Psoas muscle (tissue), 7 donors: ENCODE measurements at regions not wholly inside any gene's neighbourhood (a gene's known extent, or its start where the extent isn't known, plus 50 kb on each side); places are given as distances from the start of the nearest gene placed in this dataset.
A peak's percentile ranks its signal among the peaks of the same experiment; 100 is the strongest.

Experiments
- ATAC-seq, 4 donors: fragments of 200-7000 bp; cut with Tn5 transposase; one replicate each; pipeline ENCODE4 v1.9.1; 2020; ENCODE audit warnings: moderate library complexity in 3 of 4, mild to moderate bottlenecking in 2 of 4
- DNase-seq, 2 donors: peaks; one replicate each; pipeline ENCODE4 v3.0.0-alpha.2; 2020
- H3K27ac ChIP-seq: fragments of 200-600 bp; one replicate; pipeline ENCODE4 v1.8.0; 2022
- H3K27me3 ChIP-seq, 3 donors: fragments of 200-600 bp in 1 of 3; one replicate each; pipeline versions ENCODE4 v1.6.1 to v1.8.0; 2013 to 2022; ENCODE audit warnings: low read length in 2 of 3, mild to moderate bottlenecking in 2 of 3, moderate library complexity in 1 of 3; ENCODE audit not compliant: insufficient read depth in 3 of 3
- H3K36me3 ChIP-seq, 2 donors: fragments of 200-600 bp in 1 of 2; one replicate each; pipeline versions ENCODE4 v1.6.1 to v1.8.0; 2013 to 2022; ENCODE audit warnings: low read depth in 1 of 2, mild to moderate bottlenecking in 1 of 2, moderate library complexity in 1 of 2; ENCODE audit not compliant: insufficient read depth in 1 of 2
- H3K4me1 ChIP-seq: fragments of 200-600 bp; one replicate; pipeline ENCODE4 v1.8.0; 2022
- H3K4me3 ChIP-seq: fragments of 200-600 bp; one replicate; pipeline ENCODE4 v1.8.0; 2022; ENCODE audit warnings: mild to moderate bottlenecking
- H3K9me3 ChIP-seq: fragments of 200-600 bp; one replicate; pipeline ENCODE4 v1.8.0; 2022
- WGBS, 3 donors: extraction: QIAGEN DNeasy Blood & Tissue Kit; methylation state at CpG; one replicate each; pipeline versions ENCODE4 v1.1.6 to v1.1.7; 2013; 5-methylcytosine and 5-hydroxymethylcytosine counted together
- intact Hi-C, 2 donors: fragments of 100-400 bp; cut with DNase I; formaldehyde crosslinking; loops; one replicate each; pipeline versions ENCODE4 v1.11.0 to v1.14.2; 2022
- TF ChIP-seq, protein P1 (sequence below): fragments of 200-600 bp; IDR thresholded peaks from one replicate; pipeline ENCODE4 v1.8.0; 2022; ENCODE audit warnings: antibody characterized with exemption
- donor health status: healthy with polysubstance abuse.
- donor health status: DM: no; HTN: no; CAD: no; lungs with moderate emphysema.
- donor health status: Bipolar disorder and iron deficiency.
- donor health status: healthy.
- donor health status: DM: yes; HTN: yes; CAD: no.
- donor health status: DM: no; HTN: no; CAD: no.
- donor health status: DM: yes; HTN: yes; CAD: no.

DNA sequence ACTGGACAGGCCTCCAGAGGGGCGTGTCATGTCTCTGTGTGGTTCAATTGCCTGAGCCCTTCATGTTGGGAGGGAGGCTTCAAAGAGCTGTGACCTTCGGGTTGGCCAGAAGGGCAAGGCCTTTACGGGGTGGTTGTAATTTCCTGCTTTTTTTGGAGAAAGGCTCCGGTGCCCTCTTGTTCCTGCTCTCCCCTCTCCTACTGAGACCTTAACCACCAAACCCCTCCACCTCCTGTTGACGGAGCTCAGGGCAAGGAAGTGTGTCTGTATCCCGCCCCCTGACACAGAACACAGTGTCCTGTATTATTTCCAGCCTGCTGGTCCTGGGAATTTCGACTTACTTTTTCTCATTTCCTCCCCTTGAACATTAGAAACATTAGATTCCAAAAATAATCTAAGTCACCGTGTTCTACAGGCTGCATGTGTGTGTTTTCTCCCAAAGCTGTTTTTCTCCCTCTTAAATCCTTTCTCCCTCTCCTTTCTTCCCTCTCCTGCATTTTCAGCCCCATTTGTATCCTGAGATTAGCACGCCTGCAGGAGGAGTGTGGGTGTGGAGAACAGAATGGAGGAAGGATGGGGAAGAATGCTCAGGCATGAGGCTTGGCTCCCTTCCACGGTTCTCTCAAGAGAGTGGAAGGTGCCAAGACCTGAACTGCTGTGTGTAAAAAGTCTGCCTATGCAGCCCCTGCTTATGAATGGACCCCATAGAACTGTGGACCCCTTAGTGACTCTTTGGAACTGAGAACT is 285.4 kb upstream of the ROPN1 start:
- 43 to 50% (median 44%) methylated on average over 10 of the region's 10 CpGs for WGBS, 3 donors
- peak in 1 of 2 donors; percentile 59 for DNase-seq
- H3K4me3 ChIP-seq, result no peak overlapping the region
- intact Hi-C loops, result no loop called here
- ATAC-seq, result peak in 3 of 4 donors; percentile 38 to 64 (median 62)
- H3K4me1 ChIP-seq, result peaks cover 29% of the 10 kb centered on the region
- no peaks in the 10 kb centered on the region for H3K27me3 ChIP-seq
- H3K9me3 ChIP-seq, result no peaks in the 10 kb centered on the region
- H3K36me3 ChIP-seq, result no peaks in the 10 kb centered on the region
- TF ChIP-seq, protein P1, sequence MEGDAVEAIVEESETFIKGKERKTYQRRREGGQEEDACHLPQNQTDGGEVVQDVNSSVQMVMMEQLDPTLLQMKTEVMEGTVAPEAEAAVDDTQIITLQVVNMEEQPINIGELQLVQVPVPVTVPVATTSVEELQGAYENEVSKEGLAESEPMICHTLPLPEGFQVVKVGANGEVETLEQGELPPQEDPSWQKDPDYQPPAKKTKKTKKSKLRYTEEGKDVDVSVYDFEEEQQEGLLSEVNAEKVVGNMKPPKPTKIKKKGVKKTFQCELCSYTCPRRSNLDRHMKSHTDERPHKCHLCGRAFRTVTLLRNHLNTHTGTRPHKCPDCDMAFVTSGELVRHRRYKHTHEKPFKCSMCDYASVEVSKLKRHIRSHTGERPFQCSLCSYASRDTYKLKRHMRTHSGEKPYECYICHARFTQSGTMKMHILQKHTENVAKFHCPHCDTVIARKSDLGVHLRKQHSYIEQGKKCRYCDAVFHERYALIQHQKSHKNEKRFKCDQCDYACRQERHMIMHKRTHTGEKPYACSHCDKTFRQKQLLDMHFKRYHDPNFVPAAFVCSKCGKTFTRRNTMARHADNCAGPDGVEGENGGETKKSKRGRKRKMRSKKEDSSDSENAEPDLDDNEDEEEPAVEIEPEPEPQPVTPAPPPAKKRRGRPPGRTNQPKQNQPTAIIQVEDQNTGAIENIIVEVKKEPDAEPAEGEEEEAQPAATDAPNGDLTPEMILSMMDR, result no peak
- peak overlapping the region; percentile 67 for H3K27ac ChIP-seq

DNA sequence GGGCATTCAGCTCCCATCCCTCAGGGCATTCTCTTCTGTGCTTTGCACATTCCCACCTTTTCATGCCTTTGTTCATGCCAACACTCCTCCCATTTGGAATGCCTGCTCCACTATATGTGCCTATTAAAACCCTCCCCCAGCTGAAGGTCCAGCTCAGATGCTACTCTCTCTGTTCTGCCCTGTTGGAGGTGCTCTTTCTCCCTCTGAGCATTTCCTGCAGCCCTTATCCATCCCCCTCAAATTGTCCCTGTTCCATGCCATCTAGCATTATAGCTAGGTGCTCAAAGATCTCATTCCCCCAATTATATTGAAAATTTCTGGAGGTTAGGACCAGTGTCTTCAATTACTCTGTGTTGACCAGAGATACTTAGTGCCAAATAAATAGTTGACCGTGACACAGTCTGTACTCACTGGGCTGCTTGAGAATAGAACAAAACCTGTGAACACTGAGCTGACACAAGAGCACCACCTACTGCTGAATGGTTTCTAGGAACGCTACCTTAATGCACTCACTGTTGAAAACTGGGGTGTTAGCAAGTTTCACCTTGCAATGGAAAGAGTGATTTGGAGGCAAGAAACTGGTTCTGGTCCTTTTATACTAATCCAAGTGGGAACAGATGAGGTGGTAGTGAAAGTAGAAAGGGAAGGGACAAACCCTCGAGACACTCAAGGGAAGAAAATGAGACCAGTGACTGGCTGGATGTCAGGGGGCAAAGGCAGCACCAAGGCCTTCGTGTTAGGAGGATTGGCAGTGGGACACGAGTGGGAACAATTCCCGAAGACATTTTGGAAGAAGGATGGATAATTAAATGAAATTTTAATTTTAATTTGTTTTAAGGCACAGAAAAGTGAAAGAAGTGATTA is 289.8 kb upstream of the ROPN1 start:
- peaks cover 7% of the 10 kb centered on the region for H3K4me1 ChIP-seq
- TF ChIP-seq, protein P1, result peak; percentile 54

DNA sequence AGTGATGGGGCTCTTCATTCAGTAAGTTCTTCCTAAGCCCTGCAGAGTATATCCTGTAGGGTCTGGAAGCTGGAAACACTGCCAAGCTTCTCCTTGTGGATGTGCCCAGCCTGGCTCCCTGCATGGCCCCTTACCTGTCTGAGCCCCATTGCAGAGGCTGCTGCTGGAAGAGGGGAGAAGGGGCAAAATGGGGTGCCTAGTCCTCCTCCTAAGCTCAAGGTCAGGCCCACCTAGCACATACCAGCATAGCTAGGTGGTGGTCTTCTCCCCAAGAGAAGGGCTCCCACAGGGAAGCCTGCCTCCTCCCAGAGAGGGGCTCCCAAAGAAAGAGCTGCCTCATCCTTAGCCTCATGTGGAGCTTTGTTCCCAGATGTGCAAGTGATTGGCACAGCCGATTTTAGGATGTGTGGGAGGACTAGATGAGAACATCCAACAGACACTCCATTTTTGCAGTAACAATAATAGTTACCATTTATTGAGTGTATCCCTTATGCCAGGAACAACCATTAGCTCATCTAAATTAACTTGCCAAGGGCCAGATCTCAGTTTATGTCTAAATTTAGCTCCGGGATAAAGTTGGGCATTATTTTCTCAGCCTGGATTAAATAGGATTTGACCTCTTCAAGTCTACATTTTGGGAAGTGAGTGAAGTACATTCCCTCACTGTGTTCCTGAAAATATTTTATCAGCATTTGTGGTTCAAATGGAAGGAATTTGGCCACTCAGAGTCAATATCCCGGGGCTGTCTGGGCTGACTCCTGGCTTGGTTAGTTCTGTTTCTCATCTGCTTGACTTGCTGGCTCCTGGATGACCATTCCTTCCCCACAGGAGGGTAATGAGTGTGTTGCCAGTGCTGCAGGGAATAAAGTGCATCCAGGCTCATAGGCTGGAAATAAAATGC is 291.1 kb upstream of the ROPN1 start:
- 29 to 50% (median 33%) methylated on average over 3 of the region's 3 CpGs for WGBS, 3 donors
- Histone ChIP-seq H3K27ac (no peak overlapping the region), H3K4me1 (no peaks in the 10 kb centered on the region), H3K27me3 (no peaks in the 10 kb centered on the region), H3K4me3 (no peak overlapping the region), H3K36me3 (no peaks in the 10 kb centered on the region), H3K9me3 (no peaks in the 10 kb centered on the region)
- ATAC-seq, result peak in 1 of 4 donors; percentile 19
- TF ChIP-seq, protein P1, result no peak
- DNase-seq, result no peak
- intact Hi-C loops, result loop anchor here (5.0 kb wide), 3 partner anchors 201 to 266 kb away; partner anchors contain the start of gene KALRN (in 1 of the 2)

More for the DNA sequence above, 289.8 kb upstream of the ROPN1 start:
- ATAC-seq (peak; percentile 63 to 84 (median 75)), DNase-seq (no peak)
- intact Hi-C loops, result loop anchor here (2.0 to 5.0 kb wide), 4 partner anchors 199 to 264 kb away; partner anchors contain the start of gene KALRN (in 1 of the 2)
- Histone ChIP-seq H3K36me3 (no peaks in the 10 kb centered on the region), H3K9me3 (no peaks in the 10 kb centered on the region), H3K4me3 (no peak overlapping the region), H3K27ac (no peak overlapping the region), H3K27me3 (no peaks in the 10 kb centered on the region)
- WGBS, 3 donors, result 67 to 73% (median 67%) methylated on average over 6 of the region's 6 CpGs

DNA sequence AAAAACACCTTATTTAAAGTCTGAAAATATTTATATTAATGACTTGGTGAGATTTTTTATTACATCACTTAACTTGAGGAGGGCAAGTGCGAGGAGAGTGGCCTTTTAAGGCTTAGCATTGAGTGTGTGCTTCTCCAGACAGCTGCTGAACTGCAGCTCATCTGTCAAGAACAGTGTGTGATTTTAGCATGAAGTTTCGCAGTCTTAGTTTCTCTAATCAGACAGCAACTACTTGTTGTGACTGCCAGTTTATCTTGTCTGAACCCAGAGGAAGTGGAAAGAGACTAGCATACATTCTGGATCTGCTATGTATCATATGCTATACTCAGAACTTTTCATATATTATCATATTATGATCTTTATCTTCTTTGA is 291.7 kb upstream of the ROPN1 start:
- Histone ChIP-seq H3K9me3 (no peaks in the 10 kb centered on the region), H3K36me3 (no peaks in the 10 kb centered on the region), H3K4me3 (no peak overlapping the region), H3K27me3 (no peaks in the 10 kb centered on the region), H3K4me1 (no peaks in the 10 kb centered on the region), H3K27ac (no peak overlapping the region)
- DNase-seq (no peak), ATAC-seq (no peak)
- TF ChIP-seq, protein P1, result no peak
- intact Hi-C loops, result loop anchor here (5.0 kb wide), 3 partner anchors 201 to 266 kb away; partner anchors contain the start of gene KALRN (in 1 of the 2)
- WGBS, 3 donors, result 59 to 87% (median 69%) methylated on average over 2 of the region's 2 CpGs
